Heart left ventricle (tissue), 16 donors: ENCODE measurements at regions not wholly inside any gene's neighbourhood (a gene's known extent, or its start where the extent isn't known, plus 50 kb on each side); places are given as distances from the start of the nearest gene placed in this dataset.
A peak's percentile ranks its signal among the peaks of the same experiment; 100 is the strongest.

Experiments used
- ATAC-seq, 4 donors: fragments of 200-7000 bp; cut with Tn5 transposase; one replicate each; pipeline ENCODE4 v1.9.1; 2020 to 2022; ENCODE audit warnings: moderate library complexity in 4 of 4, mild to moderate bottlenecking in 3 of 4, moderate number of reproducible peaks in 1 of 4
- DNase-seq, 5 donors: peaks; one replicate each; pipeline ENCODE4 v3.0.0-alpha.2; 2020
- H3K27ac ChIP-seq, 12 donors: fragments of 200-600 bp; sonication (generic) in 4 of 12; one replicate each; pipeline versions ENCODE4 v1.5.0 to v1.8.0; 2016 to 2022; ENCODE audit warnings: mild to moderate bottlenecking in 2 of 12
- H3K27me3 ChIP-seq, 9 donors: fragments of 200-600 bp; sonication (generic) in 2 of 9; one replicate each; pipeline versions ENCODE4 v1.5.1 to v1.8.0; 2016 to 2022; ENCODE audit warnings: mild to moderate bottlenecking in 3 of 9
- H3K36me3 ChIP-seq, 9 donors: fragments of 200-600 bp; sonication (generic) in 2 of 9; one replicate each; pipeline versions ENCODE4 v1.5.0 to v1.8.0; 2018 to 2022; ENCODE audit warnings: mild to moderate bottlenecking in 2 of 9
- H3K4me1 ChIP-seq, 12 donors: fragments of 200-600 bp; sonication (generic) in 4 of 12; one replicate each; pipeline versions ENCODE4 v1.5.0 to v1.8.0; 2016 to 2022; ENCODE audit warnings: mild to moderate bottlenecking in 3 of 12
- H3K4me3 ChIP-seq, 12 donors: fragments of 200-600 bp; sonication (generic) in 4 of 12; one replicate each; pipeline versions ENCODE4 v1.5.0 to v1.8.0; 2017 to 2022; ENCODE audit warnings: mild to moderate bottlenecking in 9 of 12, moderate library complexity in 4 of 12
- H3K9me3 ChIP-seq, 12 donors: fragments of 200-600 bp; sonication (generic) in 4 of 12; one replicate each; pipeline versions ENCODE4 v1.5.0 to v1.8.0; 2016 to 2022; ENCODE audit warnings: mild to moderate bottlenecking in 1 of 12
- CTCF ChIP-seq, 12 donors: fragments of 200-600 bp; sonication (generic) in 4 of 12; IDR thresholded peaks; one replicate each; pipeline versions ENCODE4 v1.5.0 to v1.8.0; 2018 to 2022; ENCODE audit warnings: antibody characterized with exemption in 12 of 12, mild to moderate bottlenecking in 5 of 12
- POLR2A ChIP-seq, 2 donors: fragments of 450-650 bp; IDR thresholded peaks; one replicate each; pipeline ENCODE4 v1.6.1; 2017; ENCODE audit warnings: antibody characterized with exemption in 2 of 2, mild to moderate bottlenecking in 2 of 2, moderate library complexity in 2 of 2
- whole genome bisulfite sequencing, 4 donors: extraction: QIAGEN DNeasy Blood & Tissue Kit in 2 of 4; methylation state at CpG; one replicate each; pipeline versions ENCODE4 v1.1.5 to v1.1.7; 2013 to 2018; 5-methylcytosine and 5-hydroxymethylcytosine counted together
- intact Hi-C, 10 donors: fragments of 100-400 bp; cut with DNase I; formaldehyde crosslinking; loops; one replicate each; pipeline versions ENCODE4 v1.11.1 to v1.14.2; 2022
- donor health status: ischemic (EF 13 %, LVEDD 7.1; RV severe dilation, severe dysfunction).
- donor health status: healthy with polysubstance abuse.
- donor health status: DM: no; HTN: yes; CAD: no.
- donor health status: DM: no; HTN: no; CAD: no.
- donor health status: ischemic (EF 25% LVEDD 6.9; RV normal size, moderate dysfunction).
- donor health status: ischemic (EF 25% LVEDD 5.7; RV mildly dilated, moderate dysfunction).
- donor health status: healthy.
- donor health status: DM: yes; HTN: yes; CAD: no.
- donor health status: ischemic (EF 35%, LVEDD 5.7; RV mildly dilated, moderate dysfunction).
- donor health status: nonischemic (EF 11% LVEDD 7.7; RV severe dilation, severe dysfunction).
- donor health status: DM: yes; HTN: yes; CAD: no.
- donor health status: PGD.
- donor health status: ischemic (EF 29% LVEDD 5.4; RV normal size, mild dysfunction).
- donor health status: nonischemic (EF 23%, LVEDD 6.1; RV moderate dilation, normal function).

- WGBS, 4 donors = 2 to 5% (median 2%) methylated on average over 4 of the region's 4 CpGs
- no peaks in the 10 kb centered on the region for H3K36me3 ChIP-seq
- H3K4me3 ChIP-seq = peak overlapping the region in 5 of 12 donors; percentile 7 to 32 (median 18)
- peaks cover 0 to 6% (median 0%) of the 10 kb centered on the region in 12 donors for H3K4me1 ChIP-seq
- TF ChIP-seq CTCF (IDR thresholded peaks at IDR 0.05) = peak; percentile 55 to 86 (median 74)
- TF ChIP-seq POLR2A (IDR thresholded peaks at IDR 0.05) = no peak
- H3K9me3 ChIP-seq = no peaks in the 10 kb centered on the region
- H3K27me3 ChIP-seq = peaks cover 0 to 65% (median 23%) of the 10 kb centered on the region in 9 donors
- intact Hi-C loops = no loop called here
- DNase-seq (no peak), ATAC-seq (no peak)
- H3K27ac ChIP-seq = no peak overlapping the region
These were observed 113.7 kb upstream of the RRP15 start for GRCh38 chr1:218171302-218171893.

GRCh38 chr1:218182455-218182854 lies 102.6 kb upstream of the RRP15 start:
- DNase-seq (no peak), ATAC-seq (no peak)
- TF ChIP-seq POLR2A (IDR thresholded peaks at IDR 0.05) = no peak
- TF ChIP-seq CTCF (IDR thresholded peaks at IDR 0.05) = no peak
- no peaks in the 10 kb centered on the region for H3K9me3 ChIP-seq
- WGBS, 4 donors = 52 to 72% (median 71%) methylated on average over 2 of the region's 2 CpGs
- H3K4me3 ChIP-seq = no peak overlapping the region
- intact Hi-C loops = no loop called here
- no peak overlapping the region for H3K27ac ChIP-seq
- no peaks in the 10 kb centered on the region for H3K36me3 ChIP-seq
- H3K27me3 ChIP-seq = peaks cover 0 to 3% (median 0%) of the 10 kb centered on the region in 9 donors
- no peaks in the 10 kb centered on the region for H3K4me1 ChIP-seq

GRCh38 chr1:218200979-218201378 lies 84.1 kb upstream of the RRP15 start:
- WGBS, 4 donors = 63 to 71% (median 68%) methylated on average over 3 of the region's 3 CpGs
- H3K4me3 ChIP-seq = no peak overlapping the region
- H3K4me1 ChIP-seq = no peaks in the 10 kb centered on the region
- TF ChIP-seq POLR2A (IDR thresholded peaks at IDR 0.05) = no peak
- TF ChIP-seq CTCF (IDR thresholded peaks at IDR 0.05) = no peak
- intact Hi-C loops = no loop called here
- H3K36me3 ChIP-seq = no peaks in the 10 kb centered on the region
- no peak for ATAC-seq
- H3K27ac ChIP-seq = no peak overlapping the region
- no peaks in the 10 kb centered on the region for H3K9me3 ChIP-seq
- DNase-seq = no peak
- peaks cover 0 to 11% (median 0%) of the 10 kb centered on the region in 9 donors for H3K27me3 ChIP-seq

DNA sequence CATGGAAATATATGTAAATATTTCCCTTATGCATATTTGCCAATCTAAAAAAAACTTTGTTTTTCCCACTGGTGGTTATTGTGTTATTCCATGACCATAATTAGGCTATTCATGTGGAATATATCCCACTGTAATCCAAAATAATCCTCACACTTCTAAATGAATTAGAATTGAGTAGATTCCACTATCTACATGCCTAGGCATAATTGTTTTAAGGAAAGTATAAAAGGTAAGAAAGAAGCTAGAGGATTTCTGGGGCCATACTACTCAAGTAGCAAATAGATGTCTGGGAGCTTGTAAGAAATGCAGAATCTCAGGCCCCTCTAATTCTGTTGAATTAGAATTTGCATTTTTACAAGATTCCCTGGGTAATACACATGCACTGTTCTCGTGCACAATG lies 83.5 kb upstream of the RRP15 start:
- Histone ChIP-seq H3K36me3 (no peaks in the 10 kb centered on the region), H3K4me1 (no peaks in the 10 kb centered on the region), H3K27me3 (peaks cover 0 to 11% (median 0%) of the 10 kb centered on the region in 9 donors), H3K4me3 (no peak overlapping the region), H3K27ac (no peak overlapping the region), H3K9me3 (no peaks in the 10 kb centered on the region)
- DNase-seq (no peak), ATAC-seq (no peak)
- WGBS, 4 donors = 56 to 67% (median 64%) methylated on average over 1 of the region's 1 CpG
- TF ChIP-seq CTCF (IDR thresholded peaks at IDR 0.05) = no peak
- no peak for TF ChIP-seq POLR2A (IDR thresholded peaks at IDR 0.05)
- intact Hi-C loops = no loop called here
